GM19467 (cell line): ENCODE measurements at regions not wholly inside any gene's neighbourhood (a gene's known extent, or its start where the extent isn't known, plus 50 kb on each side); places are given as distances from the start of the nearest gene placed in this dataset.

Experiments used
- ATAC-seq: cut with Tn5 transposase; IDR thresholded peaks from one replicate; pipeline ENCODE4 v1.9.1; 2021; ENCODE audit warnings: mild to moderate bottlenecking, moderate library complexity; ENCODE audit not compliant: unreplicated experiment

DNA sequence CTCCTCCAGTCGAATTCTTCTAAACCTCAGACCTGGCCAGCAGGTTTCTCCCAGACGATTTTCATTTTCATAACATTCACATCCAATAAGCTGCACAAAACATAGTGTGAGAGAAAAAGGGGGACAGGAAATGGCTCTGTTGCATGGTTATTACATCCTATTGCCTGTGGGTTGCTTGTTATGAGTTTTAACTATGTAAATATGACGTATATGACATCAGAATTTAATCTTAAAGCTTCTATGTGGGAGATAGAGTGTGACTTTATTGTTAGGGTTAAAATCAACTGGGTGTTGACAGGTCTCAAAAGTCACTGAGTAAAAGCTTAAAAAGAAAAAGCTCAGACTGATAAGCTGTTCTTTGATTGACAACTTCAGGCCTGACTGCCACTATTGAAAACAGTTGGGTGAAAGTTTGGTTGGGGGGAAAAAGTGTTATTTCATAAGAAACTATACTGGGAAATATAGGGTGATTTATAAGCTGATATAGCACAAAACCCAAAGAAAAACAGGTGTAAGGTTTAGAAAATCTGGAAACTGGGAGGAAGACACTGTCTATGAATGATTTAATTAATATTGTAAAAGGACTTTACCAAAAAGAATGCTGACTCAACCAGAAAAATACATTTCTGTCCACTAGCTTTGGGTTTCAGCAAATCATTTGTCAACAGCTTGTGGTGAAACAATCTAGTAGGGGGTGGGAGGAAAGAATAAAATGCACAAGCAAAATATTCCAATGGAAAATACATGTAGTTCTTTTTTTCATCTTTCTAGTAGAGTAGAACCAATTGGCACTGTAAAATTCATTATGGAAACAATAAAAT lies 134.1 kb upstream of the CEP162 start:
- no peak for ATAC-seq

DNA sequence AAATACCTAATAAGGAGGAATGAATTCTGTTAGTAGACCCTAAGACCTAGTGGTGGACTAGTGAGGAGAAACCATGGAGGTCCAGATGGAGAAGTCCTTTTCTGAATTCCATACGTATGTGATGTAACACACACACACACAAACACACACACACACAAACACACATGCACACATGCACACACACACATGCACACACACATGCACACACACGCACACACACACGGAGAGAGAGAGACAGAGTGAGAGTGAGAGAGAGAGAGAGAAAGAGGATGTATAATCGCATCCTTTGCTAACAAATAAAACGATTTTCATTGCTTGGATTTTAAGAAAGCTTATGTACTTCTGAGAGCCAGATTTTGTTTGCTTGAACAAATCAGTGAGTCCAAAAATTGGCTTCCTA lies 132.6 kb upstream of the CEP162 start:
- no peak for ATAC-seq

DNA sequence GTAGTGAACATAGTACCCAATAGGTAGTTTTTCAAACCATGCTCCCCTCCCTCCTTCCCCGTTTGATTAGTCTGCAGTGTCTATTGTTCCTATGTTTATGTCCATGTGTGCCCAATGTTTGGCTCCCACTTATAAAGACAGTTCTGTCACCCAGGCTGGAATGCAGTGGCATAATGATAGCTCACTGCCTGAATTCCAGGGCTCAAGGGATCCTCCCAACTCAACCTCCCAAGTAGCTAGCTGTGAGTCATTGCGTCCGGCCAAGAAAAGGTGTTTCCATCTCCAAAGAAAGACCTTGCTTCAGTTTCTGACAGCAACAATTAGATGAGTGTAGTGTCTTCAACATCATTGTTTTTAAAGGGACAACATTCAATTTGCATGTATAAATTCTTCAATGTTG lies 131.1 kb upstream of the CEP162 start:
- no peak for ATAC-seq

DNA sequence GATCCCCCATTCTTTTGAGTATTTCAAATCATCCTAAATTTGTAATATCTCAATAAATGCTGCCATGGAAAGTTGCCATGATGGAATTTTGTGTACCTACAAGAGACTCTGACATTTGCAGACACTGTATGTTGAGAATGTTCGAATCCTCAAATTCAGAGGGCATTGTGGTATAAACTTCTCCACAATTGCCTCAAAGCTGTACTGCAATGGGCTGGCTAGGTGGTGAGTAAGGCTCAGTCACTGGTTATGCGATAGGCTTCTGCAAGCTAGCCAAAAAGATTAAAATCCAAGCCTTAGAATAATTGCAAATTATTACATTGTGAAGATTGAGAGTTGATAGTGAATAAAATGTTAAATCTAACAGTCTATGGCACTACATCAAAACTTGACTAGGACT lies 130.2 kb upstream of the CEP162 start:
- ATAC-seq = no peak

DNA sequence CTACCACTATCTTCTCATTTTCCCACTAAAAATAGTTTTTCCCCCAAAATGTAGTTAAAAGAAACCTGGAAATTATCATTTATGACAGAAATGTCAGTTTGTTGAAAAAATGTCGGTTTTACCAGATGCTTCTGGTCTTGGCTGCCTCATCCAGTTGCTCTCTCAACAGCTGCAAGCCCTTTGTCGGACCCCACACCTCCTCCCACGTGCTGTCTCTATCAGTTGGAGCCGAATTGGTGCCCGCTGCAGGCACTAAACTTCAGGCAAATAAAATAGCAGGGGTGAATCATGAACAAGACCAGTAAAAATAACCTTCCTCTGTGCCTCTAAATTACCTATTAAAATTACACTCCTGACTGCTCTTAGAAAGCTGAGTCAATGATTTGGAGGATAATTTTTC lies 129.5 kb upstream of the CEP162 start:
- ATAC-seq = no peak

DNA sequence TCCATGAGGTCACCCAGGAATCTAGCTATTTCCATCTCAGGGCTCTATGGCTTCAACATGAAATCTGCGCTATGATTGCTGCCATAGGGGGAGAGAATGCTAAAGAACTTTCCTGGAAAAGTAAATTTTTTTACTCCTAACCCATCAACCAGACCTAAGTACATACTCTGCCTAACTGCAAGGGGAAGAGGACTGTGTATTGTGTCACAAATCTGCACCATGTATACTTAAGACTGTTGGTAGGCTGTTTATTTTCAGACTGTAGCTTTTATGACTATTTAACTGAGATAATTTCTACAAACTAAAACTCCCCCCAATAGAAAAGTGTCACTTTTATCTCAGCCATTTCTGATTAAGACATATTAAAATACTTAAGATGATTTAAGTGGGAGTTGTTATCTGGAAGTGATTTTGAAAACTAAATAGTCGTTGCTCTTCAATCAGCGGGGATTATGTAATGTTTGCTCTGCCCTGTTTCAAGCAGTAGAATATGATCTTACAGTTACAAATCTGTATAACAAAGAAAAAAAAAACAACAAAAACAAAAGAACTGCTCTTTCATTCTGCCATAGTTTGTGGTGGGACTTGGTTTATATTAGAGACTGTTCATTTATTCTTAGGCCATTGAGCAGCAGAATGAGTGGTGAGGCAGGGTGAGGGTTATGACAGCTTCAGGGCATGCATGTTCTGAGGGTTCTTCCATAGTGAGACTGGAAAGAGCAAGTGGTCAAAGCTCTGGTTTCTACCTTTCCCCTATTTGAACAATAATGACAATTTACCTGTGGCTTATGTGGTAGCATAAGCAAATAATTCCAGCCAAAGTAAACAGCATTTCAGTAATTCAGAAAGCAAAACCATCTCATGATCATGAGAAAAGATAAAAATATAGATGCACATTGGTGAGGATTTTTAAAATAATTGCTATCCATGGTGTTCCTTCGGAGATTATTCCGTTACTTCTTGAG lies 126.3 kb upstream of the CEP162 start:
- no peak for ATAC-seq

DNA sequence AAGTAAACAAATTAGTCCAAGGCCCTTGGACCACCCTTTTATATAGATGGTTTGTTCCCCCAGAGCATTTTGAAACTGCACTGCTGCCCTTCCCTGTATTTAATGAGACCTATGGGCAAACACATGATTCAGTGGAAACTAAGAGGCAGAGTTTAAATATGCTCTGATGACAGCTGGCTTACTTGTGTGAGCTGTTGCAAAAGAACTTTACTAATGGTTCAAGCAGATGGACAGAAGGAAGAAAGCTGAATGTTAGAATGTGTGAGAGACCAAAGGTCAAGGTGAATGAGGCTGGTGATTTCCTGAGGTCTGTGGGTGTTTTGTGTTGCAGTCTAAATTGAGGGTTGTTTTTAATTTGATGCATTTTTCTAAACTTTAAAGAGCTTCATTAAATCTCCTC lies 123.0 kb upstream of the CEP162 start:
- ATAC-seq = no peak

DNA sequence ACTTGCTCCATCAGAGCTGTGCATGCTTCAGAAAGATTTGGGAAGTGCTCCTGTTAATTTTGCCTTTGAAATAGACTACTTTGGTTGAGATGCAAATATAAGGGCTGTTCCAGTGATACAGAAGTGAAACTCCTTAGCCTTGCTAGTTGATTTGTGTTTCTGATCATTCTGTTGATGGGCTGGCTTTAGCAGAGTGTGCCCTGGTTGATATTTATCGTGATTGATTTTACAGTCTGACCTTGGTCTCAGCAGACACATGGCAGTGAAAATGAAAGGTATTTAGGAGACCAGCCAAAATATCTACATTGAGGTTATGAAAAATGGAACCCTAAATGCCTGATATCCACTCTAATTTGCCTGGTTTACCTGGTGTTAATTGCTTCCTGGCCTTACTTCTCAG lies 122.1 kb upstream of the CEP162 start:
- no peak for ATAC-seq

DNA sequence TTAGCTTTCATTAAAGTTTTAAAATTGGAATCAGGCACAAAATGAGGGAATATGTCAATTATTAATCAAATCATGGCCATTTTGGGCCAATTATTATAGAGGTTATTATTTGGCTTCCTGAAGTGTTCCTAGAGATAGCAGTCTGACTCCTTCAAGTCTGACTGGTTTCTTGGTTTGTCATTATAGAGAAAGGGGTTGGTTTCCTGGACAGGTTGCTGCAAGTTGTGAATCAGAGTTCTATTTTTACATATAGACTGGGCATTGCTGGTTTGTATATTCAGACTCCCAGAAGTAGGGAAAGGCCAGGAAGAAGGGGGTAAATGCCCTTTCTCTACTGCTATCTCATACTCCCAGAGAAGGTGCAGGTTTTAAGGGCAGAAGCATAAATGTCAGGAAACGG lies 121.4 kb upstream of the CEP162 start:
- ATAC-seq = no peak

DNA sequence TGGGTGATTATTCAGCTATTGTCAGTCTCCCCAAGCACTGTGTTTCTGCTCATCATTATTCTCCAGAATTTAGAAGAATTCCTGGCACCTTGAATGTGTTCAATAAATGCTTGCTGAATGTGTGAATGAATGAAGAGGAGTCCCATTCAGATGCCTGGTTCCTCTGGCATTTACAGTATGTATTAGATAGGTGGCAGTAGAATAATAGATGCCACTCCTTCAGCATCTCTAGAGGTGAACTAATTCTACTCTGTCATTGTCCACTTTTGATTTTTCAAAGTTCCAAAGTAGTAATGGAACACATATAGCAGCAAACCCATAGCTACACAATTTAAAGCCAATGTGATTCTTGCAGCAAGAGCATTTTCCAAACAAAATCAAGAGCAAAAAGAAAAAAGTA lies 118.9 kb upstream of the CEP162 start:
- no peak for ATAC-seq

DNA sequence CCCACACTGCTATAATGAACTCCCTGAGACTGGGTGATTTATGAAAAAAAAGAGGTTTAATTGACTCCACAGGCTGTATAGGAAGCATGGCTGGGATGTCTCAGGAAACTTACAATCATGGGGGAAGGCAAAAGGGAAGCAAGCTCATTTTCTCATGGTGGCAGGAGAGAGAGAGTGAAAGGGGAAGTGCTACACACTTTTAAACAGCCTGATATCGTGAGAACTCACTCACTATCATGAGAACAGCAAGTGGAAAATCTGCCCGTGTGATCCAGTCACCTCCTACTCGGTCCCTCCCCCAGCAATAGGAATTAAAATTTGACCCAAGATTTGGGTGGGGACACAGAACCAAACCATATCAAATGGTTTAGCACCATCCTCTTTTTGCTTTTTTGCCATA lies 116.6 kb upstream of the CEP162 start:
- ATAC-seq = no peak

DNA sequence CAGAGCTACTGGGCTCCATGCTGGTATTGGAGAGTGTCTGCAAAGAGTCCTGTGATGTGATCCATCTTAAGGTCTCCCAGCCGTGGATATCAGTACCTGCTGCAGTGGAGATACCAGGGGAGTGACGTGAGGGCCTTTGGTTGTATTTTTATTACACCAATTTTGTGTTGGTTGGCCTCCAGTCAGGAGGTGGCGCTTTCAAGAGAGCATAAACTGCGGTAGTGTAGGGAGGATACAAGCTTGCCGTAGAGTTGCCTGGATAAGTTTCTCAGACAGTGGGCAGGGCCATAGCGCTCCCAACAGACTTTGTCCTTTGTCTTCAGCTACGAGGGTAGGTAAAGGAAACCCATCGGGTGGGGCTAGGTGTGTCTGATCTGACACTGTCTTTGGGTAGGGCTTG lies 113.0 kb upstream of the CEP162 start:
- ATAC-seq = no peak

DNA sequence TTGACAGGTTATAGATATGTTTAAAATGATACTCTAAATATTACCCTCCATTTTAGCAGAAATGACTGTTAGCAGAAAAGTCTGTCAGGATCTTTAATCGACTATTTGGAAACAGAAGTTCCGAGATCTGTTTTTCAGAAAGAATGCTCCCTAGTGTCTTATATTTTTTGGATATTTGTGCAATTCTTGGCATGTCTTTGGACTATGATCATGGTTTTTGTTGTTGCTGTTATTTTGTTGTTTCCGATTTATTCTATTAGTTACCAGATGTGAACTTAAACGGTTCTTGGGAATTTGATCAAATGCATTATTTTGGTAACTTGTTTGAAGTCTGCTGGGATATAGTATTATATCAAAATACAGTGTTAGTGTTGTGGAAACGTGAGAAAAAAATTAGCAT lies 106.4 kb upstream of the CEP162 start:
- no peak for ATAC-seq

DNA sequence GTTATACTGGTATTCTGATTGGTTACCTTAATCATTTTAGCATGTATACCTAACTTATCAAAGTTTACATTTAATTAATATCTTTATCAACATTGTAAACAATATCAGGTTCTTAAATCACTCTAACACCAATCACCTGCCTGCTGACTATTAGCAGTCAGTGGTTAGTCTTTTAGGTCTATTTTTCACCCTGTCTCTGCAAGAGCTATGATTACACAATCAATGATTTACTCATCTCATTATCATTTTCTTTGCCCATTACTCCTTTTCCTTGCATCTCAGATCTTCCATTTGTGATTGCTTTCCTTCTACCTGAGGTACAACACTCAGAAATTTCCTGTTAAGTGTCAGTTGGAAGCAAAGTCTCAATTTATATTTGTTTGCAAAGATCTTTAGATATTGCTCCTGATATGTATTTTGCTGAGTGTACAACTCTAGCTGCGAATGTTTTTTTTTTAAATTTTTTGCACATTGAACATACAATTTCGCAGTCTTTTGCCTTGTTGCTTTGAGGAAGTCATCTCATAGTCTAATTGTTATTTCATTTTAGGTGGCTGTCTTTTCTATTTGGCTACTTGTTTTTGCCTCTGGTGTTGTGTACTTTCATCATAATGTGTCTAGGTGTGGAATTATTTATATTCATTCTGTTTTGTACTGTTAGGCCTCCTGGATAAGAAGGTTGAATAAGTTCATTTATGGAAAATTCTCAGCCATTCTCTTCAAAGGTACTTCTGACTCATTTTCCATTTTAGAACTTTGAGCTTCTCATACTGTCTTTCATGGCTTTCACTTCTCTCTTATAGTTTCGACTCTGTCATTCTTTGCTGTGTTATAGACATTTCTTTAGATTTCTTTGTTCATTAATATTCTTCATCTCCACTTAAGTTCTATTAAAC lies 104.9 kb upstream of the CEP162 start:
- ATAC-seq = peak; percentile 92

DNA sequence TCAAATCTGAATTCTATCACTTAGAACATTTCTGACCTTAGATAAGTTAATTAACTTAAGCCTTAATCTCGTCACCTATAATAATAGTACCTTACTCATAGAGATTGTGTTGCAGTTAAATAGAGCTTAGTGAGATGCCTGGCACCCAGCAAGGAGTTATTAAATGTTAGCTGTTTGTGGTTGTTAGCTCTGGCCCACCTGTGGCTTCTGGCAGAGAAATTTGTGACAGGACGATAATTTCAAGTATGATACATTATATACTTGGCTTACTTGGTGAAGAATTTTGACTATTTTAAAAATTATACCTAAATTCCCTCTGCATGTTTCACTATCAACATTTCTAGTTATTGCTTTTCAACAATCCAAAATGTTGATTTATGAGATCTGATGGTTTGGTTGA lies 102.9 kb upstream of the CEP162 start:
- no peak for ATAC-seq

DNA sequence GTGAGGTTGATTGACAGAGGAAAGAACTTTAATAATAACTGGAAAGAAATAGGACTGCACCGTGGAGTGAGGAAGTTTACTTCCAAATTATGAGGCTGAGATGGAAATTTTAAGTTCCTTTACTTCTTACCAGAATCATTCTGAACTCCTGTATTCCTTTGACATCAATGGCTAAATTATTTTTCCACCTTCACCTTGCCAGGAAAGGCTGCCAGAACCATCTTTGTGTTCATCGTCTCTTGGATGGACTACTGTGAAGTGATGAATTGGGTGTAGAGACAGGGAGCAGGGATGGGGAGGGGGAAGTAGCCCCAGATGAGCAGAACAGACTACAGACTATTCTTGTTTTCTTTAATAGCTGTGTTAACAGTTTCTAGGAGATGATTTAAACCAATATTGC lies 102.1 kb upstream of the CEP162 start:
- no peak for ATAC-seq

DNA sequence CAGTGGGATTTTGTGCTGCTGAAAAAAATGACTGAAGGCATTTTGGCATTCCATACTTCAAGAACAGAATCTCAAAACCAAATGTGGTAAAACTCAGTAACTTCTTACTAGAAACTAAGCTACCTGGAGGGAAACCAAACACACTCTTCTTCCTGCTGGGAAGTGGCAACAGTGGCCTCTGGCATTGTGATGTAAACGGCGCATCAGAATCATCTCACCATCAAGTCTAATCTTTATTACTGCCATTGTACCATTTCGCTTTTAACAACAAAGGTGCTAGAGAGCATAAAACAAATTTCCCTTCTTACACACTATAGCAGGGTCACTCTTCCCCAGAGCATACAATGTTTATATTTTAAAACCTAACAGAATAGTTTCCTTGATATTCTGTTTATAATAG lies 101.6 kb upstream of the CEP162 start:
- ATAC-seq = no peak

DNA sequence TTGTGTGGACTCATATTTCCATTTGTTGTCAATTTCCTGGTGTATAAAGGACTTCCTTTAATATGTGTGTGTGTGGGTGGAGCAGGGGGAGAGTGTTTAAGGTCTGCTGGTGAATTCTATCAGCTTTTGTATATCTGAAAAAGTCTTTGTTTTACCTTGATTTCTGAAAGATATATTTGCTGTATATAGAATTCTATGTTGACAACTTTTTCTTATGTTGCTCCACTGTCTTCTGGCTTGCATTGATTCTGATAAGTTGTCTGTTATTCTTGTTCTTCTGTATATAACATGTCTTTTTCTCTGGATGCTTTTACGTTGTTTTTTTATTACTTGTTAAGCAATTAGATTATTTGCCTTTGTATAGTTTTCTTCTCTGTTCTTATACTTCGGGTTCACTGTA lies 90.0 kb upstream of the CEP162 start:
- ATAC-seq = no peak

DNA sequence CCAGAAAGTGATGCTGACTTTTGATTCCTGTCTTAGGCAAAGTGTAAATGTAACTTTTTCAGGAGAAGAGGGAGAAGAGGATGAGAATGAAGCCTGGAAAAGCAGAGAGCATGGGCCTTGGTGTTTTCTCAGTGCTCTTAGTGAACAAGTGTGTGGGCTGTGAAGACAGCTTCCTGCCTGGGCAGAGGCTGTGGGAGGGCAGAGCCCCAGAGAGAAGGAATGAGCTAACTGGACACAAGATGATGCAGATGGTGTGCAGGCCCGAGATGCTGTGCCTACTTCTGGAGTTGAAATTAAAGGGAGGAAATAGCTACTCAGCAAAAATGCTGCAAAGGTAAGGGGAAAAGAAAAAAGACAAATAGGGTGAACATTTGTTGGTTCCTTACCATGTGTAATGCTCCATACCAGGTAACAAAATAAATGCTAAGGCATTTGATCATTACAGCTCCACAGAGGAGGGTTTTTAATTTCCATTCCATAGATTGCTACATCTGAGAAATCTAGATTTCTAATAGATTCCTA lies 87.0 kb upstream of the CEP162 start:
- ATAC-seq = no peak

DNA sequence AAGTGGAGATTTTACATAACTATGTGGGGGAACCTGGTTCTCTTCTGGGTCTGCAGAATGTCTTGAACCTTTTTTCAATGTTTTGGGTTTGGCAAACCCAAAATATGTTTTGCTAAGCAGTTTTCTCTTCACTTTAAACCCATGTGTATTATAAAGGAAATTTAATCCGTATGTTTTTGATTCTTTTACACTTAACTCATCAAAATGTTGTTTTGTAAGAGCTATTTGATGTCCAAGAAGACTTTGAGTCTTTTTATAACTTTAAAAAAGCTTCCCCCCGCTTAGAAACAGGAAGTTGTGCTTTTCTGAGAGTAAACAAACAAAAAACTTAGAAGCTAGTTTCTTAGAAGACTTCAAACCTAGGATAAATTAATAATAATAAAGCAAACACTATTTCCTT lies 81.9 kb upstream of the CEP162 start:
- ATAC-seq = no peak

DNA sequence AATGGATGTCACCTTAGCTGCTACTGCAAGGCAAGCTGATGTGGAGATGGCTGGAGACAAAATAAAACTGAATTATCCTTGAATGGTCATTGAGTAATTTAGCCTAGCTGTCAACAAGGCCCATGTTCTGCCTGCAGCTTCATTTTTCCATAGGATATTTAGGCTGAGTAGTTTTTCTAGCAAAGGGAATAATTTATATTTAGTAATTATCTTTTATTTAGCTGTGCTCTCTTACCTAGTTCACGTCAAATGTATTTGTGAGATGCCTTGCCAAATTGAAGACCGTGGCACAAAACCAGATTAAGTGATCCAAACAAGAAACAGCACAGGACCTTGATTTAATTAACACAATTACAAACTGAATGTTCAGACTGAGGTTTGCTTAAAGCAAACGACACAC lies 77.4 kb upstream of the CEP162 start:
- ATAC-seq = no peak
